ENCODE measurements at regions not wholly inside any gene's neighbourhood (a gene's known extent, or its start where the extent isn't known, plus 50 kb on each side); places are given as distances from the start of the nearest gene placed in this dataset.

DNA sequence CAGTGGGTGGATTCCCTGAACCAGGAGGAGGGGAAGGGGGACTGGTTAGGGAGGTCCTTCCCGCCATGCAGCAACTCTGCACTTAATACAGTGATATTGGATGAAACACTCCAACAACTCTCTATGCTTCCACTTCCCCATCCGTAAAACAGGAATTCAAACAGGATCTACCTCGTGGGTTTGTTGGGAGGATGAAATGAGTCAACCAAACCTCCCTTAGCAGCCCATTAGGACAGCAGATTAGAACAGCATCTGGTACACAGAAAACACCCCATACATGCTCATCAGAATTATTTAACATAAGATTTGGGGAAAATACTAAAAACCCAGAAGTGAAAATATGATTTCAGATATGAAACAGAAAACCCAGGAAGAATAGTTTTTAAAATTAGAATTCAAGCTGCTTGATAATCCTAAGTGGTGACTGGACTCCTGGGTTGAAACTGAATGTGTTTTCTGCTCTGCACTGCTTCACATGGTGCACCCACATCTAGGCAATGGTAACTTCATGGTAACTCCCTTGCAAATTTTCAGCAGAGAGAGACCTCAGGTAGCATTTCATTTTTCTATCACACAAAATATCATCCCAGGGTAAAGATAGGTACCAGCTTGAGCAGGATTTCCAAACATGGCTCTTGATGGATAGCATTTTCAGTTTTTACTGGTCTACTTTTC is 326.8 kb upstream of the FRG2C start:
- TF ChIP-seq, protein P1, sequence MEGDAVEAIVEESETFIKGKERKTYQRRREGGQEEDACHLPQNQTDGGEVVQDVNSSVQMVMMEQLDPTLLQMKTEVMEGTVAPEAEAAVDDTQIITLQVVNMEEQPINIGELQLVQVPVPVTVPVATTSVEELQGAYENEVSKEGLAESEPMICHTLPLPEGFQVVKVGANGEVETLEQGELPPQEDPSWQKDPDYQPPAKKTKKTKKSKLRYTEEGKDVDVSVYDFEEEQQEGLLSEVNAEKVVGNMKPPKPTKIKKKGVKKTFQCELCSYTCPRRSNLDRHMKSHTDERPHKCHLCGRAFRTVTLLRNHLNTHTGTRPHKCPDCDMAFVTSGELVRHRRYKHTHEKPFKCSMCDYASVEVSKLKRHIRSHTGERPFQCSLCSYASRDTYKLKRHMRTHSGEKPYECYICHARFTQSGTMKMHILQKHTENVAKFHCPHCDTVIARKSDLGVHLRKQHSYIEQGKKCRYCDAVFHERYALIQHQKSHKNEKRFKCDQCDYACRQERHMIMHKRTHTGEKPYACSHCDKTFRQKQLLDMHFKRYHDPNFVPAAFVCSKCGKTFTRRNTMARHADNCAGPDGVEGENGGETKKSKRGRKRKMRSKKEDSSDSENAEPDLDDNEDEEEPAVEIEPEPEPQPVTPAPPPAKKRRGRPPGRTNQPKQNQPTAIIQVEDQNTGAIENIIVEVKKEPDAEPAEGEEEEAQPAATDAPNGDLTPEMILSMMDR (IDR thresholded peaks at IDR 0.05) = no peak

DNA sequence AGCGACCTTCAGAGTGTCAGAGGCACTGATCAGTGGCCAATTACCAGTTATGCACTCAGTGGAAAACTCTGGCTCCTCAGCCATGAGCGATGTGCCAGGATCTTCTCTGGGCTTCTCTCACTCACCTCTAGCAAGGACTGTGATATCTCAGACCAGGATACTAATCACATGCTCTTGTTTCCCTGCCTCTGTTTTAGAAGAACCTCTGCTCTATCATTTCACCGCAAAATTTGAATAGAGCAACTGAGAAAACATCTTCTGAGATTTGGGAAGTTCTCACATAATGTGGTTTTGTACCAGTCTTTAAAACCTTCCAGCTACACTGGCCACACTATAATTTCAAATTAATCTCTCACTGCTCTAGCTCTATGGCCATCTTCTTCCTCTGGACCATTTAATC is 325.8 kb upstream of the FRG2C start:
- TF ChIP-seq, protein P1 (IDR thresholded peaks at IDR 0.05) = no peak

DNA sequence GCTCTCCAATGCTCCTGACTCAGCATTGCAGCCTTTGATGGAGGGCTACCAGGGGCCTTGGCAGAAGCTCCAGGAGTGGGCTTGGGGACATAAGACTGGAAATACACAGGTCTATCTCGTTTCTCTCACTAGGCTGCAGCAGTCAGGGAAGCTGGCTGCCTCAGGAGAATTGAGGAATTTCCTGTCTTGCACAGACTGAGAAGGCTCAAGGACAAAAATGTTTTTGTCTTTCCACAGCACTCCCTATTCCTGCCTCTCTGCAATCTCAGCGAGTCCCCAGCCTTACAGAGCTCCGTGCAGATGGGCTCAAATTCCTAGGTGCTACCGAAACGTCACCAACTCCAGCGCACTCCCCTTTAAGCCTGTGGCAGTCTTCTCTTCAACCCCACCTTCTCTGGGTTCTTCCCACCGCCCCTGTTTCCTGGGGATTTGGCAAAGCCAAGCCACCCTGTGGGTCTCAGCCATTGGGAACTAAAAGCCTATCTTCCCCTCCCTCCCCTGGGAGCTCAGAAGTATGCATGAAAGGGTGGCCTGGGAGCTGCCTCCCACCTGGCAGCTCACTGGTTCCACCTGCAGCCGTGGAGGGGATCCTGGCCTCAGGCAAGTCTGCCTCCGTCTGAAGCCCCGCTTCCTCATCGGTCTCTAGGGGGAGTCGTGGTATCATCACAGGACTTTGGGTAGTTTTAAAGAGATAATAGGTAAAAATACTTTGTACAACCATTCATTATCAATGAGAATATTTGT is 322.6 kb upstream of the FRG2C start:
- TF ChIP-seq, protein P1 (IDR thresholded peaks at IDR 0.05) = no peak

DNA sequence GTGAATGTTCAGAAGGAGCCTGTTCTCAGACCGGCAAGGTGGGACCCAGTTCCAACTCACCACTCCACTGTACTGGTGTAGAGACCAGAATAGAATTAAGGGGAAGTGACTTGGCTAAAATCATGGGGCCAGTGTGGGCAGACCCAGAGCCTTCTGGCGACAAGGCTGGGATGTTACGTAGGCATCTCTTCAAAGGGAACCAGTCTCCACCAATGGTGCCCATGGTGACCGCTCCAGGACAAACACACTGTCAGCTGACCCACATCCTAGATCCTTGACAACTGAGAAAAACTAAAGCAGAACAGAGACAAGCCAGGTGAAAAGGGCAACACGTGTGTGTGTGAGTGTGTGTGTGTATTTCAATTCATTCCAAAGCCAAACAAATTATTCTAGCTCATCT is 321.7 kb upstream of the FRG2C start:
- TF ChIP-seq, protein P1 (IDR thresholded peaks at IDR 0.05) = no peak

DNA sequence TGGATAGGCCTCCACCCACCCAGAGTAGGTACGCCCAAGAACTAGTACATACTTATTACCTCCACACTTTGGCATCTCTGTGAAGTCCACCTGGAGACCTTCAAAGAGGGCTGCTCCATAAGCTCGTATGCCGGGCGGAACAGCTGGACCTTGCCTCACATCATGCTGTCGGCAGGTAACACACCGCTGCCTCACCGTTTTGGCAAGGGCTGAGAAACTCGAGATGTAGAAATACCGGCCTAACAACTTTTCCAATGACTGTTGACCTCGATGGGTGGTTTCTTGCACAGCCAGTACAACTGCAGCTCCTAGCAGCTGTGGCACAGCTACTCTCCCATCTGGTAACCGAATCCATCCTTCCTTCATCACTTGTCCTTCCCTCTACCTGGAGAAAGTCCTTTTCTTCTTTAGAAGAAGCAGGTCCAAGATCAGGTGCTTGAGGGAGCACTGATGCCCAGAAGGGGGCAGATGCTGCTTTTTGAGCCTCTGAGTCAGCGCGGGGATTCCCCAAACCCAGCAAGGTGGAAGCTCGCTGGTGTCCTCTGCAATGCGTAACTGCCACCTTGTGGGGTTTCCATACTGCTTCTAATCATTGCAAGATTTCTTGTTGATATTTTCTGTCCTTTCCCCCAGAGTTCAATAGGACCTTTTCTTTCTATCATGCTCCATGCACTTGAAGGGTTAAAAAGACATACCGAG is 301.9 kb upstream of the FRG2C start:
- TF ChIP-seq, protein P1 (IDR thresholded peaks at IDR 0.05) = peak; percentile 35; the same call in 1 of the 2 replicates

DNA sequence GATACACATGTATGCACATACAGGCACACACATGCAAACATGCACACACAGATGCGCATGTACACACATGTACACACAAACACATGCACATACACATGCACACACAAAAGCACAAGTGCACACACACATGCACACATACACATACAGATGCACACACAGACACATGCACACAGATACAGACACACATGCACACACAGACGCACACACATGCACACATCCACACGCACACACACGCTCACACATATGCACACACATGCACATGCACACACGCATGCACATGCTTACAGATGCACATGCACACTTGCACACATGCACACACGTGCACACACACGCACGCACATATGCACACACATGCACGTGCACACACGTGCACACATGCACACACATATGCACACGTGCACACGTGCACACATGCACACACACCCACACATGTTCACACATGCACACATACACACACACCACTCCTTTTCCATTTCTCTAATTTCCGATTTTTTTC is 283.8 kb upstream of the FRG2C start:
- TF ChIP-seq, protein P1 (IDR thresholded peaks at IDR 0.05) = no peak

DNA sequence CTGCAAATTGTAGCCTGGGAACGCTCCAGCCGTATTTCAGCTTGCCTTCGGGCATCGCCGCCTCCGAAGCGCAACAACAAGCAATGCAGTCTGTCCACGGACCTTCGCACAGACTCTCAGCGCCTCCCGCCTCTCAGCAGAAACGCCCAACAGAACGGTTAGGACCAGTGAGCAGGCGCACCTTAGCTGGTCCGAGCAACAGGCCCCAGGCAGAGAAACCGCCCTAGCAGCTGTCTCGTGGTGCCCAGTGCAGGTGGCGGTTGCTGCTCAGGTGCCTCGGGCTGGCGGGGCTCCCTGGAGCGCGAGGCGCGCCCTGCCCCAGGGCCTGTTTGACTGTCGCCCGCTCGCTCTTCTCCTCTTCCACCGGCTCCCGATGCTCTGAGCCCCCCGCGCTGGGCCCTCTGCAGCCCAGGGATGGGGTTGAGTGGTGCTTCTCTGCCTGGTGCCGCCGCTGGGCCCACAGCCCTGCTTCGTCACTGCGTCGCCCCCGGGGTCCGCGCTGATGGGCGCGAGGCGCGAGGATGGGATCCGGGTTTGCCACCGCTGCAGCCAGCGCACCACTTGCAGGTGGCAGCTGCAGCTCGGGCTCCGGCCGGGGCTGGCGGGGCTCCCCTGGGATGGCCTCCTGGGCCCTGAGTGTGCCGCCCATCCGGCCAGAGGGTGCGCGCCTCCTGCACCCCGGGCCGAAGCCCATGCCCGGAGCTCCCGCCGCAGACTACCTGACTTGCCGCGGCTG is 268.4 kb upstream of the FRG2C start:
- TF ChIP-seq, protein P1 (IDR thresholded peaks at IDR 0.05) = no peak
